GM13977 (cell line): ENCODE measurements at regions not wholly inside any gene's neighbourhood (a gene's known extent, or its start where the extent isn't known, plus 50 kb on each side); places are given as distances from the start of the nearest gene placed in this dataset.

Source experiments
- DNase-seq: peaks from one replicate; pipeline ENCODE4 v3.0.0; 2012; ENCODE audit warnings: low spot score
- in situ Hi-C: fragments of 300-500 bp; cut with MboI; formaldehyde crosslinking; loops from one replicate; pipeline ENCODE4 v1.12.0; 2022; ENCODE audit warnings: low sequenced_read_pairs, low pct_unique_long_range_greater_than_20kb, mixed read lengths, inconsistent platforms; ENCODE audit not compliant: unreplicated experiment
- TF ChIP-seq, protein P1 (sequence below): IDR thresholded peaks from 2 replicates; pipeline ENCODE4 v1.5.1; 2012; ENCODE audit warnings: mild to moderate bottlenecking, control low read depth; ENCODE audit not compliant: insufficient read depth; ENCODE audit errors: extremely low read depth, missing control alignments

GRCh38 chr4:181776264-181777054, 466.7 kb upstream of the TENM3 start:
- in situ Hi-C loops: no loop called here
- TF ChIP-seq, protein P1, sequence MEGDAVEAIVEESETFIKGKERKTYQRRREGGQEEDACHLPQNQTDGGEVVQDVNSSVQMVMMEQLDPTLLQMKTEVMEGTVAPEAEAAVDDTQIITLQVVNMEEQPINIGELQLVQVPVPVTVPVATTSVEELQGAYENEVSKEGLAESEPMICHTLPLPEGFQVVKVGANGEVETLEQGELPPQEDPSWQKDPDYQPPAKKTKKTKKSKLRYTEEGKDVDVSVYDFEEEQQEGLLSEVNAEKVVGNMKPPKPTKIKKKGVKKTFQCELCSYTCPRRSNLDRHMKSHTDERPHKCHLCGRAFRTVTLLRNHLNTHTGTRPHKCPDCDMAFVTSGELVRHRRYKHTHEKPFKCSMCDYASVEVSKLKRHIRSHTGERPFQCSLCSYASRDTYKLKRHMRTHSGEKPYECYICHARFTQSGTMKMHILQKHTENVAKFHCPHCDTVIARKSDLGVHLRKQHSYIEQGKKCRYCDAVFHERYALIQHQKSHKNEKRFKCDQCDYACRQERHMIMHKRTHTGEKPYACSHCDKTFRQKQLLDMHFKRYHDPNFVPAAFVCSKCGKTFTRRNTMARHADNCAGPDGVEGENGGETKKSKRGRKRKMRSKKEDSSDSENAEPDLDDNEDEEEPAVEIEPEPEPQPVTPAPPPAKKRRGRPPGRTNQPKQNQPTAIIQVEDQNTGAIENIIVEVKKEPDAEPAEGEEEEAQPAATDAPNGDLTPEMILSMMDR: no peak
- DNase-seq: no peak

DNA sequence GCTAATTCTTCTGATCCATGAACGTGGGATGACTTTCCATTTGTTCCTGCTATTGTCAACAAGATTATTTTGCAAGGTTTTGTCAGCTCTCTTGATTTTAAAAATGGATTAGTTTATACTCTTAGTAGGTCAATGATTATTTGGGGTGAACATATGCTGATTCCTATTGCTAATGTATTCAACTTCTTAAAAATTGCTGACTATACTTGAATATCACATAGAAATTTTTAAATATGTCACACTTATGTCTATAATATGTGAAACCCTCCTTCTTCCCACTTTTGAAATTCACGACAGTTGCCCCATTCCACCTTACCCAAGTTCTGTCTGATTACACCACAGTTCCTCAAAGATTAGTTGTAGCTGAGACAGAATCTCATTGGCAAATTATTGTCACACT, 465.7 kb upstream of the TENM3 start:
- no peak for DNase-seq
- in situ Hi-C loops: no loop called here
- TF ChIP-seq, protein P1: no peak

GRCh38 chr4:181784881-181785280, 458.3 kb upstream of the TENM3 start:
- TF ChIP-seq, protein P1: no peak
- no peak for DNase-seq
- in situ Hi-C loops: no loop called here

DNA sequence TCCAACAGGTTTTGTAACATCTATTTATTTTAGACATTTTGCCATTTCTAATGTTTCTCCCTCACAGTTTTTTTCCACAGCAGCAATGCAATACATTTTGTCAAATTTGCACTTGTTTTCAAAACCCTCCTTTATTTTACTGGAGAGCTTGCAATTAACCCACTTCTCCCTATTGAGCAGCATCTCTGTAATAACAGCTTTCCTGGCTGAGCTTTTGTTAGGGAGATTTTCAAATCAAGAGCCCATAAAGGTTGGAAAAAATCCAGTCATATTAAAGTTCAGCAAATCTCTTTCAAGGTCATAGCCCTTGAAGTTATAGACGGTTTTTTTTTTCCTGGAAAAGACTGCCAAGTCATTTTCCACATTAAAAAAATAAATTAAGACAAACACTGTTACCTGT, 450.6 kb upstream of the TENM3 start:
- DNase-seq: no peak
- in situ Hi-C loops: no loop called here

DNA sequence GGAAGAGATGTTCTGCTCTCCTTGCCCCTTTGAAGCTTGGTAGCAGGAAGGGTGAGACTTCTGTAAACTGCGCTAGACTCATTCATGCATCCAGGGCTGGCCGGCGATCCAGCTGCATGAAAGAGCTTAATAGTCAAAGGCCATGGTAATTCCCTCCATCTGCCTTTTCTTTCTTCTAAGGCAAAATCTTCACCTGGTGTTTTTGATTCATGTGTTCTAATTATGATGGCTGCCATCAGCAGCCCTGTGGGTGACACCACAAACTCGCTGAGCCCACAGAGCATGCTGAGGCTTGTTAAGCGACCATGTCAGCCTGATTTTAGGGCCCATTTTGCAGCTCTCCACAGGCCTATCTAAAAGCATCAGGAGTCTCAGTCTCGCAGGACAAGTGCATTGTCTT, 450.1 kb upstream of the TENM3 start:
- TF ChIP-seq, protein P1: no peak
- no peak for DNase-seq
- in situ Hi-C loops: no loop called here

More for the DNA sequence above, 450.6 kb upstream of the TENM3 start:
- TF ChIP-seq, protein P1: no peak

DNA sequence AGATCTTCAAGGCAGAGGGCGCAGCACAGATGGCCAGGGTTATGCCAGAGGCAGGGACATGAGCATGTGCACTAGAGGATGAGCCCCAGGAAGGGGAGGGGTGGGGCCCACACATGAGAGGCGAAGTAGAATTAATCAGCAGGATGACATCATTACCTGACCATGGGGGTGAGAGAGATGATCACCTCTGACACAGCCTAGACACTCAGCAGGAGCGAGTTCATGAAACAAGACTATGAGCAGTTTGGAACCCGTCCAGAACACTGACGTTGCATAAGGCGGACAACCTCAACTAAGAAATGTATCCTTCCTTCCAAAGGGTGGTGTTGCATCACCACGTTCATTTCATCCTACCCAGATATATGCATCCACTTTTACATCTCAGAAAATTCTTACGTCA, 446.7 kb upstream of the TENM3 start:
- in situ Hi-C loops: no loop called here
- TF ChIP-seq, protein P1: no peak
- no peak for DNase-seq
